ENCODE measurements at regions not wholly inside any gene's neighbourhood (a gene's known extent, or its start where the extent isn't known, plus 50 kb on each side); places are given as distances from the start of the nearest gene placed in this dataset.

GRCh38 chr6:67615796-67616195 lies 1019.3 kb upstream of the ADGRB3 start:
- H3K9me3 ChIP-seq (replicated peaks; ENCODE audit: control insufficient read depth, insufficient read depth, low read depth, low read length), result no peaks in the 10 kb centered on the region; the same call in 1 of the 2 replicates
- BruUV-seq (replicated peaks), result no TSS peak
- H3K79me2 ChIP-seq (ENCODE audit: control insufficient read depth, insufficient read depth, low read length), result no peaks in the 10 kb centered on the region
- H3K36me3 ChIP-seq (ENCODE audit: control insufficient read depth, insufficient read depth, low read length), result no peaks in the 10 kb centered on the region
- no peaks in the 10 kb centered on the region for H3K4me1 ChIP-seq (replicated peaks in 1 of 2; ENCODE audit: control insufficient read depth in 2 of 2, insufficient read depth in 2 of 2, low read length in 2 of 2)
- DNase-seq (ENCODE audit: extremely low read depth in 1 of 4, low spot score in 3 of 4) (no peak), FAIRE-seq (no peak), ATAC-seq (no peak)
- no peak overlapping the region for H3K27ac ChIP-seq (ENCODE audit: extremely low read depth, low read depth, low read length)
- no peaks in the 10 kb centered on the region for H3K9me1 ChIP-seq (ENCODE audit: control insufficient read depth, insufficient read depth, low read length)
- H4K20me1 ChIP-seq (replicated peaks; ENCODE audit: control insufficient read depth, insufficient read depth, low read length), result no peaks in the 10 kb centered on the region
- ChIA-PET CTCF (ENCODE audit: low intra/inter-chr PET ratio) (no interaction called here), POLR2A (no interaction called here)
- TF ChIP-seq NKRF (IDR thresholded peaks at IDR 0.05; ENCODE audit: borderline replicate concordance) (no peak), ETV5 (CRISPR knock-in tag; IDR thresholded peaks at IDR 0.05; ENCODE audit: low read depth) (no peak), NELFE (IDR thresholded peaks at IDR 0.05; ENCODE audit: insufficient read depth, insufficient read length) (no peak), NCOA6 (IDR thresholded peaks at IDR 0.05) (no peak)
- no peak overlapping the region; the same call in 1 of the 2 replicates for H2AFZ ChIP-seq (ENCODE audit: low read depth, low read length)
- WGBS (ENCODE audit: insufficient coverage, low coverage, missing lambda C conversion rate), result 15% methylated on average over 5 of the region's 7 CpGs
- H3K4me2 ChIP-seq (ENCODE audit: insufficient read depth, low read length), result no peak overlapping the region
- H3K9ac ChIP-seq (ENCODE audit: insufficient read depth in 1 of 2, low read depth in 2 of 2, low read length in 2 of 2), result no peak overlapping the region
- in situ Hi-C loops (cut with MboI) (no loop called here), intact Hi-C loops (cut with micrococcal nuclease) (no loop called here)
- no peaks in the 10 kb centered on the region for H3K27me3 ChIP-seq (ENCODE audit: control insufficient read depth in 2 of 2, insufficient read depth in 2 of 2, low read length in 2 of 2)
- H3K4me3 ChIP-seq, result no peak overlapping the region

All from K562 (cell line).